ENCODE measurements at regions not wholly inside any gene's neighbourhood (a gene's known extent, or its start where the extent isn't known, plus 50 kb on each side); places are given as distances from the start of the nearest gene placed in this dataset.
A peak's percentile ranks its signal among the peaks of the same experiment; 100 is the strongest.

DNA sequence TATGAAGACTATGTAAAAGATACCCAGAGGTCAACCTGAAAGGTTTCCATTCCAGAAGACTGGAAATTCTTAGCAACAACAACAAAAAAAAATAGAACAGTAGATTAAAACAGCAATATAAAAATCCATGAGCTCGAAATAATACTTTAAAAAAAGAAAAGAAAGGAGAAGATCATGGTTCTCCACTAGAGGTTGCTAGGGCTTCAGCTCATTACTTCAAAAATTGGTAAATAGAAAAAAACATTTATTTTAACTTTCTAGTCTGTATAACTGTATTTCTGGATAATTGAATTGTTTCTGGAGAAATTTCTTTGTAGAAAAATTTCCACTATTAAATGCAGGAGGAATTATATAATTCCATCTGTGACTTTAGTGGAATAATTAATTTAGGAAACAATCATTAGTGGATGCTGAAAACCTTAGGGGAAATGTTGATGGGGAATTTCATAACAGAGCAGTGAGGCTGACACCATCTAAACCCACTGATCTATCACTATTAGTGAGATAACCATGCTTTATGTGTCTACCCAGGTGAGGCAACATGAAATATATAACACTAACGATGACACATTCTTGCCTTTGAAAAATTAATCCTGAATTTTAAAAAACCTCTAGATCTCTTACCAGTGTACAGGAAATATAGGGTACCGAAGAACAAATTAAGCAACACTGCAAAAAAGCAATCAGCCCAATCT is 62.5 kb upstream of the SNRK start:
- DNase-seq (ENCODE audit: low read depth), result peak; percentile 15
- no peak for TF ChIP-seq MYC (IDR thresholded peaks at IDR 0.05; ENCODE audit: low read depth, low read length)
- no peak for TF ChIP-seq POLR2A (IDR thresholded peaks at IDR 0.05; ENCODE audit: extremely low read depth, insufficient read length)
- TF ChIP-seq, protein P1, sequence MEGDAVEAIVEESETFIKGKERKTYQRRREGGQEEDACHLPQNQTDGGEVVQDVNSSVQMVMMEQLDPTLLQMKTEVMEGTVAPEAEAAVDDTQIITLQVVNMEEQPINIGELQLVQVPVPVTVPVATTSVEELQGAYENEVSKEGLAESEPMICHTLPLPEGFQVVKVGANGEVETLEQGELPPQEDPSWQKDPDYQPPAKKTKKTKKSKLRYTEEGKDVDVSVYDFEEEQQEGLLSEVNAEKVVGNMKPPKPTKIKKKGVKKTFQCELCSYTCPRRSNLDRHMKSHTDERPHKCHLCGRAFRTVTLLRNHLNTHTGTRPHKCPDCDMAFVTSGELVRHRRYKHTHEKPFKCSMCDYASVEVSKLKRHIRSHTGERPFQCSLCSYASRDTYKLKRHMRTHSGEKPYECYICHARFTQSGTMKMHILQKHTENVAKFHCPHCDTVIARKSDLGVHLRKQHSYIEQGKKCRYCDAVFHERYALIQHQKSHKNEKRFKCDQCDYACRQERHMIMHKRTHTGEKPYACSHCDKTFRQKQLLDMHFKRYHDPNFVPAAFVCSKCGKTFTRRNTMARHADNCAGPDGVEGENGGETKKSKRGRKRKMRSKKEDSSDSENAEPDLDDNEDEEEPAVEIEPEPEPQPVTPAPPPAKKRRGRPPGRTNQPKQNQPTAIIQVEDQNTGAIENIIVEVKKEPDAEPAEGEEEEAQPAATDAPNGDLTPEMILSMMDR (IDR thresholded peaks at IDR 0.05; ENCODE audit: low read depth, low read length), result peak; percentile 12
- TF ChIP-seq, protein P2, sequence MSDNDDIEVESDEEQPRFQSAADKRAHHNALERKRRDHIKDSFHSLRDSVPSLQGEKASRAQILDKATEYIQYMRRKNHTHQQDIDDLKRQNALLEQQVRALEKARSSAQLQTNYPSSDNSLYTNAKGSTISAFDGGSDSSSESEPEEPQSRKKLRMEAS (IDR thresholded peaks at IDR 0.05; ENCODE audit: low read depth, low read length), result no peak
- no peak overlapping the region for H3K4me3 ChIP-seq (ENCODE audit: low read depth, low read length)

DNA sequence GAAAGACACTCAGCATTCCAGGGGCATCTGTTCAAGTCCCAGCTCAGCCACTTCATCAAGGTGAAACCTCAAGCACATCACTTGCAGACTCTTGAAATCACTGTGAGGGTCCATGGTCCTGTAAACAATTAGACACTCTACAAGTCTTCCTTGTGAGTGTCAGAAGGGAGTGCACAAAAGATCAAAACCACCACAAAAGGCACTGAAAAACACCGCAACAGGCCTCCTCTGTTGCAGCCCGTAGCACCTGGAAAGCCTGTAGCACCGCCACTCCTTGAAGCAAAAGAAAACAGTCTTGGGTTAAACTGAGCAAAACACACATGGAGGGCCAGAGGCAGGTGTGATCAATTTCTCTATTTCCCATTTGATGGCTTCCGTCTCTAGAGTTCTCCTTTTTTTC is 63.8 kb upstream of the SNRK start:
- DNase-seq (ENCODE audit: low read depth), result no peak

DNA sequence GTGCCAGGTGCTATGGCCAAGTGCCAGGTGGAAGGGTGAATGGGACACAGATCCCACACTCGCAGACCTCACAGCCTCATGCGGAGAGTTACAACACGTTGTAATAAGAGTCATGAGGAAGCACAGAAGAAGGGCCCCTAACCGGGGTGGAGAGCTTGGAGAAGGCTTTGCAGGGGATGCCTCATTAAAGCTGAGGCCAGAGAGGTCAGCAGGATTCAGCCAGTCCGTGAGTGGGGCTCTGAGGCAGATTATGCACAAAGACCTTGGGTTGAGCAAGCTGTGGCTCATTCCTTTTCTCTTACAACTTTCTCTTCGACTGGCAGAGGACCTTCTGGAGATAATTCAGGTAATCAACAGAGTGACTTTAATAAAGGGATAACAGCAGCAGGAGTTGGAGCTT is 65.3 kb upstream of the SNRK start:
- TF ChIP-seq MYC (IDR thresholded peaks at IDR 0.05; ENCODE audit: low read depth, low read length) (no peak), POLR2A (IDR thresholded peaks at IDR 0.05; ENCODE audit: extremely low read depth, insufficient read length) (no peak)
- TF ChIP-seq, protein P2 (IDR thresholded peaks at IDR 0.05; ENCODE audit: low read depth, low read length), result no peak
- TF ChIP-seq, protein P1 (IDR thresholded peaks at IDR 0.05; ENCODE audit: low read depth, low read length), result no peak
- H3K4me3 ChIP-seq (ENCODE audit: low read depth, low read length), result no peak overlapping the region
- DNase-seq (ENCODE audit: low read depth), result no peak

More for the DNA sequence above, 63.8 kb upstream of the SNRK start:
- H3K4me3 ChIP-seq (ENCODE audit: low read depth, low read length), result no peak overlapping the region
- TF ChIP-seq MYC (IDR thresholded peaks at IDR 0.05; ENCODE audit: low read depth, low read length), result no peak
- TF ChIP-seq, protein P1 (IDR thresholded peaks at IDR 0.05; ENCODE audit: low read depth, low read length), result no peak
- TF ChIP-seq POLR2A (IDR thresholded peaks at IDR 0.05; ENCODE audit: extremely low read depth, insufficient read length), result no peak
- TF ChIP-seq, protein P2 (IDR thresholded peaks at IDR 0.05; ENCODE audit: low read depth, low read length), result no peak

DNA sequence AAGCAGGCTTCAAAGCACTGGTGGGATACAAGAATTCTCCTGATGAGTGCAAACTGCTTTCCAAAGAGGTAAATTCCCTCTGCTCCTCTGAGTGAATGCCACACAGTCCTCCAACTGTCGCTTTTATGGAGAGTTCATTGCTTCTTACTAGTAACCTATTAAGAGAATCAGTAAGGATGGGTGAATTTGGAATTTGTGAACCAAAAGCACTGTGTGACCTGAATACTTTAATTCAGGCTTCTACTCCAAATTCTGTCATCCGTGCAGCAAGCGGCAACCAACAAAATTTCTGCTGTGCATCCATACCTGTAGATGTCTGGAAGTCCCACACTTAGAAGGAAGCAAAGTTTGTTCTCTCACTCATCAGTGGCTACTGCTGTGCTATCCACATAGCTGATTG is 66.7 kb upstream of the SNRK start:
- DNase-seq (ENCODE audit: low read depth), result no peak
- no peak overlapping the region for H3K4me3 ChIP-seq (ENCODE audit: low read depth, low read length)
- TF ChIP-seq, protein P1 (IDR thresholded peaks at IDR 0.05; ENCODE audit: low read depth, low read length), result no peak
- TF ChIP-seq, protein P2 (IDR thresholded peaks at IDR 0.05; ENCODE audit: low read depth, low read length), result no peak
- no peak for TF ChIP-seq POLR2A (IDR thresholded peaks at IDR 0.05; ENCODE audit: extremely low read depth, insufficient read length)
- TF ChIP-seq MYC (IDR thresholded peaks at IDR 0.05; ENCODE audit: low read depth, low read length), result no peak

DNA sequence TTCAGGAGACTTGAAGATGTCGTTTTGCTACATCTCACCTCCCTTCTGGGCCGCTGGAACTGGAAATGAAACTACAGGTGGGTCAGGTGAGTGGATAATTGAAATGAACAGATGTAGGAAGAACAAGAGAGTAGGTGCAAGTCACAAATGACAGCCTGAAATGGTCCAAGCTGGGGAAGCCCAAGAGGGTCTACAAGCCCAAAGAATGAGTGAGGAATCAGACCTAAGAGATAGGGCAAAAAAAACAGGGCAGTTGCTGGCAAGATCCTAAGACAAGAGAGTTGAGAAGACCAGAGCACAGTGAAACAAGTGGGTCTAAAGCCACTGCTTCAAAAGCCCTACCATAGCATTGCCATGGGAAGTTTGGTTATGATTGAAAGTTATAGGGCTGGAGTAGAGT is 67.4 kb upstream of the SNRK start:
- no peak for TF ChIP-seq MYC (IDR thresholded peaks at IDR 0.05; ENCODE audit: low read depth, low read length)
- no peak for TF ChIP-seq POLR2A (IDR thresholded peaks at IDR 0.05; ENCODE audit: extremely low read depth, insufficient read length)
- TF ChIP-seq, protein P1 (IDR thresholded peaks at IDR 0.05; ENCODE audit: low read depth, low read length), result no peak
- TF ChIP-seq, protein P2 (IDR thresholded peaks at IDR 0.05; ENCODE audit: low read depth, low read length), result no peak
- DNase-seq (ENCODE audit: low read depth), result no peak
- no peak overlapping the region for H3K4me3 ChIP-seq (ENCODE audit: low read depth, low read length)
